NCI-H226 (cell line): ENCODE measurements at regions not wholly inside any gene's neighbourhood (a gene's known extent, or its start where the extent isn't known, plus 50 kb on each side); places are given as distances from the start of the nearest gene placed in this dataset.
"Not testable (repeated sequence)": the region's sequence is repeated elsewhere in the genome, so short reads cannot be mapped to it uniquely, and the experiment has no call there.

Experiments used
- DNase-seq: peaks from one replicate; pipeline ENCODE4 v3.0.0-alpha.2; 2015

- DNase-seq, result no peak
Measured at GRCh38 chr10:86579883-86580520, 58.4 kb upstream of the WAPL start.

GRCh38 chr10:86580521-86580891 lies 58.9 kb upstream of the WAPL start:
- DNase-seq, result no peak

- no peak for DNase-seq
Measured at GRCh38 chr10:86583983-86584382, 62.4 kb upstream of the WAPL start.

- peak; percentile 28 for DNase-seq
Measured at GRCh38 chr10:86585037-86585929, 63.7 kb upstream of the WAPL start.

GRCh38 chr10:86586516-86586915 lies 64.9 kb upstream of the WAPL start:
- no peak for DNase-seq

- not testable (repeated sequence) for DNase-seq
Measured at GRCh38 chr10:86588781-86589180, 65.6 kb upstream of the OPN4 start.

GRCh38 chr10:86591436-86591835 lies 62.9 kb upstream of the OPN4 start:
- DNase-seq, result no peak

GRCh38 chr10:86592413-86592812 lies 61.9 kb upstream of the OPN4 start:
- DNase-seq, result peak; percentile 25

GRCh38 chr10:86594535-86594934 lies 59.8 kb upstream of the OPN4 start:
- DNase-seq, result peak; percentile 48

GRCh38 chr10:86595496-86595895 lies 58.9 kb upstream of the OPN4 start:
- DNase-seq, result no peak

- DNase-seq, result no peak
Measured at GRCh38 chr10:86596266-86596665, 58.1 kb upstream of the OPN4 start.

- no peak for DNase-seq
Measured at GRCh38 chr10:86597306-86597705, 57.0 kb upstream of the OPN4 start.

- DNase-seq, result peak; percentile 71
Measured at GRCh38 chr10:86598151-86598550, 56.2 kb upstream of the OPN4 start.

- DNase-seq, result peak; percentile 17
Measured at GRCh38 chr10:86599041-86599440, 55.3 kb upstream of the OPN4 start.

- DNase-seq, result no peak
Measured at GRCh38 chr10:86599729-86600128, 54.6 kb upstream of the OPN4 start.

GRCh38 chr10:86600296-86600695 lies 54.1 kb upstream of the OPN4 start:
- no peak for DNase-seq

GRCh38 chr10:86601956-86602602 lies 52.3 kb upstream of the OPN4 start:
- no peak for DNase-seq

GRCh38 chr10:86603256-86603655 lies 51.1 kb upstream of the OPN4 start:
- DNase-seq, result peak; percentile 46
